ENCODE measurements at regions not wholly inside any gene's neighbourhood (a gene's known extent, or its start where the extent isn't known, plus 50 kb on each side); places are given as distances from the start of the nearest gene placed in this dataset.

GRCh38 chr6:159114569-159114968 lies 54.6 kb upstream of the FNDC1 start:
- Mint-ChIP-seq H3K4me3 (ENCODE audit: low read depth, unreplicated experiment) (no peak overlapping the region), H3K36me3 (ENCODE audit: insufficient read depth, unreplicated experiment) (no peaks in the 10 kb centered on the region), H3K27me3 (ENCODE audit: unreplicated experiment) (peaks cover 31% of the 10 kb centered on the region), H3K4me1 (ENCODE audit: low read depth, unreplicated experiment) (peaks cover 2% of the 10 kb centered on the region), H3K9me3 (ENCODE audit: low read depth, unreplicated experiment) (no peaks in the 10 kb centered on the region), H3K27ac (ENCODE audit: unreplicated experiment) (no peak overlapping the region)
- CTCF ChIA-PET = no interaction called here
- intact Hi-C loops (cut with micrococcal nuclease; ENCODE audit: unreplicated experiment) = no loop called here
- BruUV-seq (replicated peaks) = no TSS peak
- DNase-seq = no peak
- TF ChIP-seq CTCF (IDR thresholded peaks at IDR 0.05; ENCODE audit: unreplicated experiment) = no peak

DNA sequence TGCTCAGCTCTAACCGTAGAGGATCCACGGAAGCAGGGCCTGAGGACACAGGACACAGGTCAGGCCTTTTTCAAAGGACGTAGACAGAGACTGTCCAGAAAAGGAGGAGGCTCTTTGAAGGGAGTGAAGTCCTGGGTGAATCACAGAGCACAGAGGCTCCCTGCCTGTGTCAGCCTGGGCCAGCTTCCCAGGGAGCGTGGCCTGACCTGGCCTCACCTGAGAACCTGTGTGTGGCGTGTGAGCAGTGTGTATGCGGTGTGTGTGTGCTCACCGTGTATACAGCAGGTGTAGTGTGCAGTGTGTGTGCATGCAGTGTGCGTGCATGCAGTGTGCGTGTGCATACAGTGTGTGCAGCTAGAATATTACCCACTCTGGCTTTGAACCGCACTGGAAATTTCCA lies 56.0 kb upstream of the FNDC1 start:
- no peak for TF ChIP-seq CTCF (IDR thresholded peaks at IDR 0.05; ENCODE audit: unreplicated experiment)
- Mint-ChIP-seq H3K36me3 (ENCODE audit: insufficient read depth, unreplicated experiment) (no peaks in the 10 kb centered on the region), H3K9me3 (ENCODE audit: low read depth, unreplicated experiment) (no peaks in the 10 kb centered on the region), H3K4me3 (ENCODE audit: low read depth, unreplicated experiment) (no peak overlapping the region), H3K4me1 (ENCODE audit: low read depth, unreplicated experiment) (peaks cover 8% of the 10 kb centered on the region), H3K27ac (ENCODE audit: unreplicated experiment) (no peak overlapping the region), H3K27me3 (ENCODE audit: unreplicated experiment) (peaks cover 23% of the 10 kb centered on the region)
- CTCF ChIA-PET = no interaction called here
- intact Hi-C loops (cut with micrococcal nuclease; ENCODE audit: unreplicated experiment) = no loop called here
- no TSS peak for BruUV-seq (replicated peaks)
- DNase-seq = no peak

DNA sequence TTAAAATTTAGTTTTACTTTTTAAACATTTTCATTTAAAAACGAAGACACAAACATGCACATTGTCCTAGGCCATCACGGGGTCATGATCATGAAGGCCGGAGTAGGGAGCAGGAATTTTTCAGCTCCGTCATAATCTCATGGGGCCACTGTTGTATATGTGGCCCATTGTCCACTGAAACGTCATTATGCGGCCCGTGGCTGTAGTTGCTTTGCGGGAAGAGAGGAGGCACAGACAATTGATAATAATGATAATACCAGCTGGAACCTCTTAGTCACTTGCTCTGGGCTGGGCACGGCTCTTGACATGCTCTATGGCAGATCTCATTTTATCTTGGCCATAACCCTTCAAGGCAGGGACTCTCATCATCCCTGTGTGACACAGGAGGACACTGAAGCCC lies 56.5 kb upstream of the FNDC1 start:
- Mint-ChIP-seq H3K27ac (ENCODE audit: unreplicated experiment) (no peak overlapping the region), H3K9me3 (ENCODE audit: low read depth, unreplicated experiment) (no peaks in the 10 kb centered on the region), H3K4me3 (ENCODE audit: low read depth, unreplicated experiment) (no peak overlapping the region), H3K27me3 (ENCODE audit: unreplicated experiment) (peaks cover 23% of the 10 kb centered on the region), H3K4me1 (ENCODE audit: low read depth, unreplicated experiment) (peaks cover 11% of the 10 kb centered on the region), H3K36me3 (ENCODE audit: insufficient read depth, unreplicated experiment) (no peaks in the 10 kb centered on the region)
- intact Hi-C loops (cut with micrococcal nuclease; ENCODE audit: unreplicated experiment) = no loop called here
- no peak for DNase-seq
- no peak for TF ChIP-seq CTCF (IDR thresholded peaks at IDR 0.05; ENCODE audit: unreplicated experiment)
- CTCF ChIA-PET = no interaction called here
- no TSS peak for BruUV-seq (replicated peaks)

DNA sequence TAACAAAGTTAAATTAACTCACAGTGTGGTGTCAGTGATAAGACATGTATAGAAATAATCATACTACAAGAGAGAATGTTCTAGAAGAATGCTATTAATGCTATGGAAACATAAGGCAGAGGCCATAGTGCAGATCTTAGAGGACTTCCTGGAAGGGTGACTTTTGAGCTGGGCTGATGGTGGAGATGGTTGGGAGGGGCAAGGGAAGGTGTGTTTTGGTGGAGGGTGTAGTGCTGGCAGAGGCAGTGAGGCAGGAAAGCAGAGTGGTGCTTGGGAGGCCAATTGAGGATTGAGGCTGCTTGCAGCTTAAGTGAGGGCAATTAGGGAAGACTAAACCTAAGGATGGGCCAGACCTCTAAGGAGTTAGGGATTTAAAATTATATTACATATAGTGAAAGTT lies 58.5 kb upstream of the FNDC1 start:
- Mint-ChIP-seq H3K36me3 (ENCODE audit: insufficient read depth, unreplicated experiment) (no peaks in the 10 kb centered on the region), H3K4me3 (ENCODE audit: low read depth, unreplicated experiment) (no peak overlapping the region), H3K27me3 (ENCODE audit: unreplicated experiment) (peaks cover 14% of the 10 kb centered on the region), H3K27ac (ENCODE audit: unreplicated experiment) (no peak overlapping the region), H3K9me3 (ENCODE audit: low read depth, unreplicated experiment) (no peaks in the 10 kb centered on the region), H3K4me1 (ENCODE audit: low read depth, unreplicated experiment) (peaks cover 28% of the 10 kb centered on the region)
- CTCF ChIA-PET = no interaction called here
- intact Hi-C loops (cut with micrococcal nuclease; ENCODE audit: unreplicated experiment) = no loop called here
- TF ChIP-seq CTCF (IDR thresholded peaks at IDR 0.05; ENCODE audit: unreplicated experiment) = no peak
- no TSS peak for BruUV-seq (replicated peaks)
- DNase-seq = no peak

- no peaks in the 10 kb centered on the region for H3K36me3 Mint-ChIP-seq (ENCODE audit: insufficient read depth, unreplicated experiment)
- peaks cover 28% of the 10 kb centered on the region for H3K4me1 Mint-ChIP-seq (ENCODE audit: low read depth, unreplicated experiment)
These were observed 59.2 kb upstream of the FNDC1 start for GRCh38 chr6:159110013-159110412.

More at GRCh38 chr6:159110013-159110412, 59.2 kb upstream of the FNDC1 start:
- BruUV-seq (replicated peaks) = no TSS peak
- H3K9me3 Mint-ChIP-seq (ENCODE audit: low read depth, unreplicated experiment) = no peaks in the 10 kb centered on the region
- H3K27me3 Mint-ChIP-seq (ENCODE audit: unreplicated experiment) = peaks cover 6% of the 10 kb centered on the region
- intact Hi-C loops (cut with micrococcal nuclease; ENCODE audit: unreplicated experiment) = no loop called here
- H3K27ac Mint-ChIP-seq (ENCODE audit: unreplicated experiment) = no peak overlapping the region
- TF ChIP-seq CTCF (IDR thresholded peaks at IDR 0.05; ENCODE audit: unreplicated experiment) = peak; percentile 56
- CTCF ChIA-PET = interaction anchor here (0.9 to 1.6 kb wide), 2 partner anchors 19 to 25 kb away, joined by 3 to 4 read pairs; no protein-coding TSS in a partner anchor
- no peak overlapping the region for H3K4me3 Mint-ChIP-seq (ENCODE audit: low read depth, unreplicated experiment)
- DNase-seq = peak; percentile 27
